ENCODE measurements at regions not wholly inside any gene's neighbourhood (a gene's known extent, or its start where the extent isn't known, plus 50 kb on each side); places are given as distances from the start of the nearest gene placed in this dataset.

GRCh38 chr3:167929968-167930367 is 165.8 kb downstream of the GOLIM4 start:
- Histone ChIP-seq H2AFZ (ENCODE audit: insufficient read depth, low read depth, low read length, poor library complexity, severe bottlenecking) (no peak overlapping the region), H3K27ac (ENCODE audit: low read depth in 1 of 2, low read length in 2 of 2) (no peak overlapping the region), H3K27me3 (ENCODE audit: control insufficient read depth in 2 of 2, insufficient read depth in 2 of 2, low read length in 2 of 2) (no peaks in the 10 kb centered on the region), H3K36me3 (replicated peaks in 1 of 2; ENCODE audit: control insufficient read depth in 1 of 2, insufficient read depth in 2 of 2, low read length in 2 of 2) (no peaks in the 10 kb centered on the region), H4K20me1 (ENCODE audit: insufficient read depth, low read length) (no peaks in the 10 kb centered on the region), H3K9me3 (replicated peaks in 1 of 2; ENCODE audit: control insufficient read depth in 1 of 2, insufficient read depth in 1 of 2, low read length in 2 of 2) (no peaks in the 10 kb centered on the region), H3K4me1 (ENCODE audit: control insufficient read depth in 1 of 2, insufficient read depth in 2 of 2, low read length in 2 of 2) (no peaks in the 10 kb centered on the region), H3K4me3 (replicated peaks in 1 of 3; ENCODE audit: low read depth in 2 of 3, low read length in 3 of 3) (no peak overlapping the region), H3K9ac (ENCODE audit: insufficient read depth, low read length, poor library complexity, severe bottlenecking) (no peak overlapping the region), H3K4me2 (replicated peaks; ENCODE audit: extremely low read depth, low read length, poor library complexity, severe bottlenecking) (no peak overlapping the region), H3K79me2 (ENCODE audit: insufficient read depth, low read length) (no peaks in the 10 kb centered on the region)
- WGBS (ENCODE audit: insufficient coverage) = 100% methylated on average over 3 of the region's 3 CpGs
- no peaks in the 10 kb centered on the region for H3K9me3 Mint-ChIP-seq
- H3K4me1 Mint-ChIP-seq = no peaks in the 10 kb centered on the region
- TF ChIP-seq CTCF (IDR thresholded peaks at IDR 0.05) = no peak
- no peaks in the 10 kb centered on the region for H3K36me3 Mint-ChIP-seq
- intact Hi-C loops (cut with micrococcal nuclease) = no loop called here
- H3K4me3 Mint-ChIP-seq = no peak overlapping the region
- no peak for DNase-seq
- H3K27ac Mint-ChIP-seq = no peak overlapping the region
- peaks cover 0 to 2% (median 2%) of the 10 kb centered on the region in 3 donors for H3K27me3 Mint-ChIP-seq (ENCODE audit: low read depth in 3 of 3)

- TF ChIP-seq CTCF (IDR thresholded peaks at IDR 0.05) = peak; percentile 3
- no peaks in the 10 kb centered on the region for H4K20me1 ChIP-seq (ENCODE audit: insufficient read depth, low read length)
- Mint-ChIP-seq H3K4me1 (no peaks in the 10 kb centered on the region), H3K9me3 (no peaks in the 10 kb centered on the region), H3K27ac (no peak overlapping the region), H3K36me3 (no peaks in the 10 kb centered on the region), H3K27me3 (ENCODE audit: low read depth in 3 of 3) (peaks cover 2 to 3% (median 2%) of the 10 kb centered on the region in 3 donors), H3K4me3 (no peak overlapping the region)
- H3K79me2 ChIP-seq (ENCODE audit: insufficient read depth, low read length) = no peaks in the 10 kb centered on the region
- H3K27ac ChIP-seq (ENCODE audit: low read depth in 1 of 2, low read length in 2 of 2) = no peak overlapping the region
- H3K4me2 ChIP-seq (replicated peaks; ENCODE audit: extremely low read depth, low read length, poor library complexity, severe bottlenecking) = no peak overlapping the region
- no peak overlapping the region for H2AFZ ChIP-seq (ENCODE audit: insufficient read depth, low read depth, low read length, poor library complexity, severe bottlenecking)
- no peaks in the 10 kb centered on the region for H3K36me3 ChIP-seq (replicated peaks in 1 of 2; ENCODE audit: control insufficient read depth in 1 of 2, insufficient read depth in 2 of 2, low read length in 2 of 2)
- H3K9me3 ChIP-seq (replicated peaks in 1 of 2; ENCODE audit: control insufficient read depth in 1 of 2, insufficient read depth in 1 of 2, low read length in 2 of 2) = no peaks in the 10 kb centered on the region
- H3K9ac ChIP-seq (ENCODE audit: insufficient read depth, low read length, poor library complexity, severe bottlenecking) = no peak overlapping the region
- intact Hi-C loops (cut with micrococcal nuclease) = no loop called here
- no peaks in the 10 kb centered on the region for H3K4me1 ChIP-seq (ENCODE audit: control insufficient read depth in 1 of 2, insufficient read depth in 2 of 2, low read length in 2 of 2)
- no CpG with 5 or more reads among the region's 4 CpGs for WGBS (ENCODE audit: insufficient coverage)
- H3K27me3 ChIP-seq (ENCODE audit: control insufficient read depth in 2 of 2, insufficient read depth in 2 of 2, low read length in 2 of 2) = no peaks in the 10 kb centered on the region
- no peak overlapping the region for H3K4me3 ChIP-seq (replicated peaks in 1 of 3; ENCODE audit: low read depth in 2 of 3, low read length in 3 of 3)
- DNase-seq = no peak
Observed at GRCh38 chr3:167928381-167928780, 167.3 kb downstream of the GOLIM4 start.
